T-cell (primary cell): ENCODE measurements at regions not wholly inside any gene's neighbourhood (a gene's known extent, or its start where the extent isn't known, plus 50 kb on each side); places are given as distances from the start of the nearest gene placed in this dataset.

Experiments
- ATAC-seq, 4 experiments: fragments of 200-7000 bp in 3 of 4; fragments of 150-1000 bp in 1 of 4; cut with Tn5 transposase; replicated peaks in 1 of 4; 1 replicate in 3 of 4; 2 replicates in 1 of 4; pipeline ENCODE4 v1.10.0; 2021; ENCODE audit warnings: moderate library complexity in 3 of 4, mild to moderate bottlenecking in 2 of 4, moderate number of reproducible peaks in 1 of 4
- CTCF ChIA-PET, 2 donors: fragments of 300-600 bp; sonication (Branson Sonifier 250); formaldehyde crosslinking; loops; one replicate each; lab custom pipeline; 2022; ENCODE audit warnings: antibody characterized with exemption in 2 of 2; lab: Charles Lee
- POLR2A ChIA-PET, 2 donors: fragments of 300-600 bp; sonication (Branson Sonifier 250); formaldehyde crosslinking; loops; one replicate each; lab custom pipeline; 2022; ENCODE audit warnings: antibody characterized with exemption in 2 of 2; lab: Charles Lee
- DNase-seq, 35 experiments: peaks; one replicate each; pipeline versions ENCODE4 v3.0.0 to v3.0.0-alpha.2; 2013 to 2023
- H3K27ac ChIP-seq: one replicate; pipeline ENCODE4 v1.5.1; 2013; ENCODE audit warnings: low read length
- H3K27me3 ChIP-seq, 2 experiments: replicated peaks in 1 of 2; 1 replicate in 1 of 2; 2 replicates in 1 of 2; pipeline versions ENCODE4 v1.6.1 to v1.7.0; 2013; ENCODE audit warnings: low read length in 1 of 2, mixed read lengths in 1 of 2; ENCODE audit not compliant: control insufficient read depth in 2 of 2, insufficient read depth in 2 of 2; ENCODE audit errors: extremely low read depth in 1 of 2
- H3K36me3 ChIP-seq, 2 donors: 1 replicate in 1 of 2; 2 replicates in 1 of 2; pipeline versions ENCODE4 v1.6.1 to v1.7.0; 2013; ENCODE audit warnings: low read length in 1 of 2; ENCODE audit not compliant: control insufficient read depth in 2 of 2, insufficient read depth in 1 of 2; ENCODE audit errors: extremely low read depth in 1 of 2
- H3K4me1 ChIP-seq, 2 experiments: 1 replicate in 1 of 2; 2 replicates in 1 of 2; pipeline versions ENCODE4 v1.6.1 to v1.7.0; 2013; ENCODE audit warnings: low read length in 2 of 2, mixed read lengths in 1 of 2; ENCODE audit not compliant: insufficient read depth in 2 of 2, control insufficient read depth in 1 of 2; ENCODE audit errors: extremely low read depth in 1 of 2
- H3K4me3 ChIP-seq, 2 donors: 1 replicate in 1 of 2; 2 replicates in 1 of 2; pipeline versions ENCODE4 v1.5.1 to v1.7.0; 2013; ENCODE audit warnings: mild to moderate bottlenecking in 2 of 2, low read length in 1 of 2, moderate library complexity in 1 of 2; ENCODE audit not compliant: control insufficient read depth in 1 of 2; ENCODE audit errors: extremely low read depth in 1 of 2
- H3K9me3 ChIP-seq: 2 replicates; pipeline ENCODE4 v1.7.0; 2013
- H3K27ac Mint-ChIP-seq, 2 donors: one replicate each; pipeline ENCODE4 v1.8.0; 2020 to 2021; ENCODE audit warnings: mild to moderate bottlenecking in 2 of 2, mixed read lengths in 2 of 2
- H3K27me3 Mint-ChIP-seq, 2 donors: one replicate each; pipeline ENCODE4 v1.8.0; 2021 to 2022; ENCODE audit warnings: mixed read lengths in 2 of 2
- H3K36me3 Mint-ChIP-seq: one replicate; pipeline ENCODE4 v1.8.0; 2021; ENCODE audit warnings: mixed read lengths
- H3K4me1 Mint-ChIP-seq, 3 donors: one replicate each; pipeline ENCODE4 v1.8.0; 2020 to 2022; ENCODE audit warnings: mixed read lengths in 3 of 3, mild to moderate bottlenecking in 1 of 3
- H3K4me3 Mint-ChIP-seq, 3 donors: one replicate each; pipeline ENCODE4 v1.8.0; 2020 to 2022; ENCODE audit warnings: mild to moderate bottlenecking in 3 of 3, mixed read lengths in 3 of 3, moderate library complexity in 3 of 3
- H3K9me3 Mint-ChIP-seq, 3 donors: one replicate each; pipeline ENCODE4 v1.8.0; 2020 to 2022; ENCODE audit warnings: mixed read lengths in 3 of 3
- WGBS: methylation state at CpG from one replicate; pipeline ENCODE4 v1.1.5; 2013; ENCODE audit warnings: missing lambda C conversion rate; ENCODE audit not compliant: insufficient coverage; 5-methylcytosine and 5-hydroxymethylcytosine counted together

DNA sequence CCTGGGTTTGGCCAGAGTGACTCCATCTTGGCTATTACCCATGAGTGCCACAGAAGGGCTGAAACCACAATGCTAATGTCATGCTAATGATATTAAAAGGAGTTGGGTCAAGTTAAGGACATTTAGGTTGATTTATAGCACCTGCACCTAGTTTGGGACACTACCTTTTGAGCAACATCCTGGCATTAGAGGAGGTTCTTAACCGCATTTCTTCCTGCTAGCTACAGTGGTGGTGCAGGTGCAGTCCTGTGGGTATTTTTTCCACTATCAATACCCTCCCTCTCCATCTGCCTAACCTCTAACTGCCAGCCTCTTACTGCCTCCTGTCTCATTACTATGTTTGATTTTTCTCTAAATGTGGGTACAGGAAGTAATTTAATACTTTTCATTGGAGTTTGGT is 1276.1 kb downstream of the FSTL5 start:
- Mint-ChIP-seq H3K4me1 (no peaks in the 10 kb centered on the region), H3K36me3 (no peaks in the 10 kb centered on the region), H3K27me3 (no peaks in the 10 kb centered on the region), H3K4me3 (no peak overlapping the region), H3K9me3 (peaks cover 4 to 16% (median 5%) of the 10 kb centered on the region in 3 donors), H3K27ac (no peak overlapping the region)
- H3K27me3 ChIP-seq, result no peaks in the 10 kb centered on the region
- no peak for DNase-seq
- WGBS, result no CpG with 5 or more reads among the region's 1 CpG
- no peak overlapping the region for H3K27ac ChIP-seq
- ChIA-PET POLR2A (no interaction called here), CTCF (no interaction called here)
- no peak overlapping the region for H3K4me3 ChIP-seq
- no peaks in the 10 kb centered on the region for H3K4me1 ChIP-seq
- no peaks in the 10 kb centered on the region for H3K36me3 ChIP-seq
- ATAC-seq, result no peak
- no peaks in the 10 kb centered on the region for H3K9me3 ChIP-seq

DNA sequence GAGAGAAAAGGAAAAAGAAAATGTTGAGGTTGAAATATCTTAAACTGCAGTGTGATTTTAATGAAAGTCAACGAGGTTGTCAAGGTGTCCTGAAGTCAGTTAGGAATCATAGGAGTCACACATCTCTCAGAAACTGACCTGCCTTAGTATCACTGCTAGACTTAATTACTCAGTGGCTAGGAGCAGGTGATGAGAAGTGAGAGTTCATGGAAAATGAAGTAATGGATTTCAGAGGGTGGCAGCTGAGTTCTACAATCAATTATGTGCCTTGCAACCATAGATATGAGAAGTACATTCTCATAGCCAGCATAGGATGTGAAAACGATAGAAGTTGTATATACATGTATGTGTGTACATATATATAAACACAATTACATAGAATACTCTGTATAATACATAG is 1269.7 kb downstream of the FSTL5 start:
- no peak for ATAC-seq
- no peaks in the 10 kb centered on the region for H3K4me1 ChIP-seq
- H3K9me3 ChIP-seq, result no peaks in the 10 kb centered on the region
- Mint-ChIP-seq H3K4me3 (no peak overlapping the region), H3K27ac (no peak overlapping the region), H3K36me3 (no peaks in the 10 kb centered on the region), H3K4me1 (no peaks in the 10 kb centered on the region), H3K27me3 (no peaks in the 10 kb centered on the region), H3K9me3 (peaks cover 4 to 16% (median 6%) of the 10 kb centered on the region in 3 donors)
- DNase-seq, result no peak
- CTCF ChIA-PET, result no interaction called here
- POLR2A ChIA-PET, result interaction anchor here in 1 of 2 donors (0.6 kb wide), 1 partner anchor 1223 kb away, joined by 3 read pairs; no protein-coding TSS in a partner anchor
- H3K27ac ChIP-seq, result no peak overlapping the region
- no peaks in the 10 kb centered on the region for H3K36me3 ChIP-seq
- H3K4me3 ChIP-seq, result no peak overlapping the region
- no peaks in the 10 kb centered on the region for H3K27me3 ChIP-seq
- 0% methylated on average over 1 of the region's 2 CpGs for WGBS

DNA sequence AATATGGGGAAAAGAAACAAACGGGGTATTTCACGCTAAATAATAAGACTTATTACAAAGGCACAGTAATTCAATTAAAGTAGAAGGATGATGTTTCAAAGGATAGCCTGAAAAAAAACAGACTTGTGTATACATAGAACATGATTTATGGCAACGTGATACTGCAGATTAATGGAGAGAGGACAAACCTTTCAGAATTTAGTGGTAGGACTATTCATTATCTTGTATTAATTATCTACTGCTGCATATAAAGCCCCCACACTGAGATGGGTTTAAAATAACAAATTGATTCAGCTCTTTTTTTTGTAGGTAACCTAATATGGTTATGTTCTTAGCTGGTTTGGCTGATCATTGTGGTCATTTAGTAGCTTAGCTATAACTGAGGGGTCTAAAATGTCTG is 1269.0 kb downstream of the FSTL5 start:
- ATAC-seq, result no peak

DNA sequence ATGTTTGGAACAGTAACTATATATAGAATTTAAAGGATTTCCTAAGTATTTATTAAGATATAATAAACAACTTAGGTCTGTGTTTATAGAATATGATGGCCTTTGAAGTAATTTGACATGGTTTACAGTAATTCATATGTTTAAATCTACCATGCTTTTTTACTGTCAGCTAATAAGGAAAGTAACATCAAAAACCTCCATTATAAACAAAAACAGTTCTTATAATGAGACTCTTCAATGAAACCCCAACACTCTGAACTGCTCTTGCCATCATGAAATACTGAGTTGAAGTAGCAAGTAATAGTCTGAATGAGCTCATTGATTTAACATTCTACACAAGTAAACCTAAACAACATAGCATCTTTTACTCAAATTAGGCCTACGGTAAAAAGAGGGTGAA is 1236.5 kb downstream of the FSTL5 start:
- no CpG with 5 or more reads among the region's 1 CpG for WGBS
- Mint-ChIP-seq H3K36me3 (no peaks in the 10 kb centered on the region), H3K27ac (no peak overlapping the region), H3K9me3 (peaks cover 7 to 23% (median 12%) of the 10 kb centered on the region in 3 donors), H3K4me3 (no peak overlapping the region), H3K4me1 (no peaks in the 10 kb centered on the region), H3K27me3 (no peaks in the 10 kb centered on the region)
- CTCF ChIA-PET, result no interaction called here
- no peak overlapping the region for H3K27ac ChIP-seq
- DNase-seq (no peak), ATAC-seq (no peak)
- no peaks in the 10 kb centered on the region for H3K9me3 ChIP-seq
- no peaks in the 10 kb centered on the region for H3K4me1 ChIP-seq
- no peaks in the 10 kb centered on the region for H3K36me3 ChIP-seq
- no peaks in the 10 kb centered on the region for H3K27me3 ChIP-seq
- H3K4me3 ChIP-seq, result no peak overlapping the region
- POLR2A ChIA-PET, result no interaction called here

More for the DNA sequence above, 1269.0 kb downstream of the FSTL5 start:
- Histone ChIP-seq H3K27me3 (no peaks in the 10 kb centered on the region), H3K4me3 (no peak overlapping the region), H3K4me1 (no peaks in the 10 kb centered on the region), H3K9me3 (no peaks in the 10 kb centered on the region), H3K27ac (no peak overlapping the region), H3K36me3 (no peaks in the 10 kb centered on the region)
- Mint-ChIP-seq H3K4me3 (no peak overlapping the region), H3K9me3 (peaks cover 6 to 17% (median 8%) of the 10 kb centered on the region in 3 donors), H3K4me1 (no peaks in the 10 kb centered on the region), H3K27me3 (no peaks in the 10 kb centered on the region), H3K27ac (no peak overlapping the region), H3K36me3 (no peaks in the 10 kb centered on the region)
- no CpG with 5 or more reads among the region's 3 CpGs for WGBS
- ChIA-PET POLR2A (interaction anchor here in 1 of 2 donors (0.6 kb wide), 1 partner anchor 1223 kb away, joined by 3 read pairs; no protein-coding TSS in a partner anchor), CTCF (no interaction called here)
- no peak for DNase-seq

DNA sequence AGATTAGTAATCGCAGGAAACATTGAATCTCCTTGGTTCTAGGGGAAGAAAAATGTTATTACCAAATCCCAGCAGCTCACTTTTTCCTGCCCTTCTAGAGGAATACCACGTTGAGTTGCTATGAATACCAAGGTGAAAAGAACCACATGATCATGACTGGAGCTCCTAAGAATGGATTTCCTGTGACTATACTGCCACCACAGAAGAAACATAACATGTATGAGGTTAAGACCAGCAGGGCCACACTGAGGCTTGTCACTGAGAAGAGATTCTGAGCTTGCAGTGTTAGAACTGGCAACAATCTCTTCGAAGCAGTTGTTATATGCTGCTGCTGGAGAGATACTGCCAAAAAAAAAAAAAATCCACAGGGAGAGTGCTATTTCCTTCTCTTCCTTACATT is 1235.3 kb downstream of the FSTL5 start:
- Mint-ChIP-seq H3K36me3 (no peaks in the 10 kb centered on the region), H3K27me3 (no peaks in the 10 kb centered on the region), H3K27ac (no peak overlapping the region), H3K9me3 (peaks cover 7 to 23% (median 10%) of the 10 kb centered on the region in 3 donors), H3K4me3 (no peak overlapping the region), H3K4me1 (no peaks in the 10 kb centered on the region)
- CTCF ChIA-PET, result no interaction called here
- no peaks in the 10 kb centered on the region for H3K4me1 ChIP-seq
- no peak for ATAC-seq
- DNase-seq, result no peak
- no CpG with 5 or more reads among the region's 3 CpGs for WGBS
- H3K27me3 ChIP-seq, result no peaks in the 10 kb centered on the region
- POLR2A ChIA-PET, result interaction anchor here in 1 of 2 donors (0.6 kb wide), 1 partner anchor 543 kb away, joined by 4 read pairs; no protein-coding TSS in a partner anchor
- H3K4me3 ChIP-seq, result no peak overlapping the region
- no peaks in the 10 kb centered on the region for H3K9me3 ChIP-seq
- H3K27ac ChIP-seq, result no peak overlapping the region
- H3K36me3 ChIP-seq, result no peaks in the 10 kb centered on the region

DNA sequence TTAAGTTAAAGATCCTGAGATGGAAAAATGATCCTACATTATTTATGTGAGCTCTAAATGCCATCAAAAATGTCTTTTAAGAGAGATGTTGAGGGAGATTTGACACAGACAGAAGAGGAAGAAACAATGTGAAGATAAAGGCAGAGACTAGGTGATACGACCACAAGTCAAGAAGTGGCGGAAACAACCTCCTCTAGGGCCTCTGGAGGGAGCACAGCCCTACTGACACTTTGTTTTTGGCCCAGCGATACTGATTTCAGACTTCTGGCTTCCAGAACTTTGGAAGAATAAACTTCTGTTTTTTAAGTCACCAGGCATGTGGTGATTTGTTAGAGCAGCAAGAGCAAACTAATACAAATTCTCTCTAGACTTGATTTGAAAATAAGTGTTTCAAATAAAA is 1216.1 kb downstream of the FSTL5 start:
- ChIA-PET POLR2A (no interaction called here), CTCF (interaction anchor here in 1 of 2 donors (0.7 kb wide), 1 partner anchor 92 kb away, joined by 3 read pairs; no protein-coding TSS in a partner anchor)
- no peaks in the 10 kb centered on the region for H3K27me3 ChIP-seq
- no peaks in the 10 kb centered on the region for H3K4me1 Mint-ChIP-seq
- H3K4me3 ChIP-seq, result no peak overlapping the region
- no peaks in the 10 kb centered on the region for H3K9me3 ChIP-seq
- DNase-seq (no peak), ATAC-seq (no peak)
- no peaks in the 10 kb centered on the region for H3K27me3 Mint-ChIP-seq
- H3K36me3 Mint-ChIP-seq, result no peaks in the 10 kb centered on the region
- no peak overlapping the region for H3K27ac ChIP-seq
- no peaks in the 10 kb centered on the region for H3K36me3 ChIP-seq
- no peak overlapping the region for H3K27ac Mint-ChIP-seq
- H3K4me1 ChIP-seq, result no peaks in the 10 kb centered on the region
- WGBS, result no CpG with 5 or more reads among the region's 3 CpGs
- H3K9me3 Mint-ChIP-seq, result peaks cover 11 to 24% (median 20%) of the 10 kb centered on the region in 3 donors
- H3K4me3 Mint-ChIP-seq, result no peak overlapping the region

DNA sequence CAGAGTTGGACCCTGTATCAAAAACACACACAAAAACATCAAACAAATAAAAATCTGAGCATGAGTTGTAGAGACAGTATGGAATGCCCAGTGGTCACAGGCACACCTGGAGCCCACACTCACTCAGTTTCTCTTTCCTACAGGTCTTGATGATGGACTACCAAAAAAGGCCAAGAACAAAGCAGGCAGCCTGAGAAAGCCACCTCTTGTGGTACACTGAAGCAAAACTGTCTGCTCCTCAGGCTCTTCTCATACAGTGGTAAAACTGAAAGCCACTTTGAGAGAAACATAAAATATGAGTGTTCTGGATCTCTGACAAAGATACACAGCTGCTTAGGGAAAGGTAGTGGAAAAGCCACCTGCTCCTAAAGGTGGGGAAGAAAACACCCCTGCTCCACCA is 1206.9 kb downstream of the FSTL5 start:
- no peak for ATAC-seq
- Mint-ChIP-seq H3K4me1 (no peaks in the 10 kb centered on the region), H3K36me3 (no peaks in the 10 kb centered on the region), H3K27ac (no peak overlapping the region), H3K27me3 (no peaks in the 10 kb centered on the region), H3K9me3 (peaks cover 2 to 12% (median 6%) of the 10 kb centered on the region in 3 donors), H3K4me3 (no peak overlapping the region)
- no peaks in the 10 kb centered on the region for H3K27me3 ChIP-seq
- H3K4me3 ChIP-seq, result no peak overlapping the region
- no peak for DNase-seq
- H3K36me3 ChIP-seq, result no peaks in the 10 kb centered on the region
- CTCF ChIA-PET, result no interaction called here
- H3K9me3 ChIP-seq, result no peaks in the 10 kb centered on the region
- POLR2A ChIA-PET, result interaction anchor here in 1 of 2 donors (0.6 kb wide), 1 partner anchor 12 kb away, joined by 4 read pairs; no protein-coding TSS in a partner anchor
- H3K27ac ChIP-seq, result no peak overlapping the region
- H3K4me1 ChIP-seq, result no peaks in the 10 kb centered on the region
